NCI-H446 (cell line): ENCODE measurements at regions not wholly inside any gene's neighbourhood (a gene's known extent, or its start where the extent isn't known, plus 50 kb on each side); places are given as distances from the start of the nearest gene placed in this dataset.
A peak's percentile ranks its signal among the peaks of the same experiment; 100 is the strongest.
"Not testable (repeated sequence)": the region's sequence is repeated elsewhere in the genome, so short reads cannot be mapped to it uniquely, and the experiment has no call there.

ENCODE experiments used
- DNase-seq, 2 experiments: peaks; one replicate each; lab custom pipeline; 2025; lab: John Stamatoyannopoulos, UW

GRCh38 chr7:121563177-121563576 is 167.1 kb upstream of the FAM3C start:
- peak in 1 of 2 experiments; percentile 25 for DNase-seq

- DNase-seq = no peak
Observed at GRCh38 chr7:121562259-121562658, 166.2 kb upstream of the FAM3C start.

- peak; percentile 2 to 59 for DNase-seq
Observed at GRCh38 chr7:121561717-121562116, 165.6 kb upstream of the FAM3C start.

- no peak for DNase-seq
Observed at GRCh38 chr7:121560267-121560990, 164.3 kb upstream of the FAM3C start.

GRCh38 chr7:121558288-121558687 is 162.2 kb upstream of the FAM3C start:
- no peak for DNase-seq

GRCh38 chr7:121557034-121557892 is 161.2 kb upstream of the FAM3C start:
- DNase-seq = no peak

- no peak for DNase-seq
Observed at GRCh38 chr7:121555558-121555957, 159.4 kb upstream of the FAM3C start.

GRCh38 chr7:121547544-121548092 is 151.5 kb upstream of the FAM3C start:
- DNase-seq = peak; percentile 51 to 66

GRCh38 chr7:121546632-121547543 is 150.8 kb upstream of the FAM3C start:
- DNase-seq = no peak

- no peak for DNase-seq
Observed at GRCh38 chr7:121545418-121545817, 149.3 kb upstream of the FAM3C start.

- DNase-seq = no peak
Observed at GRCh38 chr7:121544726-121545125, 148.6 kb upstream of the FAM3C start.

GRCh38 chr7:121544238-121544637 is 148.1 kb upstream of the FAM3C start:
- no peak for DNase-seq

- no peak for DNase-seq
Observed at GRCh38 chr7:121541457-121541856, 145.3 kb upstream of the FAM3C start.

GRCh38 chr7:121540138-121540537 is 144.0 kb upstream of the FAM3C start:
- DNase-seq = no peak

GRCh38 chr7:121537031-121537430 is 140.9 kb upstream of the FAM3C start:
- DNase-seq = no peak

GRCh38 chr7:121531175-121532070 is 135.3 kb upstream of the FAM3C start:
- DNase-seq = no peak

GRCh38 chr7:121530227-121531174 is 134.4 kb upstream of the FAM3C start:
- DNase-seq = peak in 1 of 2 experiments; percentile 62

GRCh38 chr7:121529003-121529402 is 132.9 kb upstream of the FAM3C start:
- DNase-seq = no peak

GRCh38 chr7:121526210-121526609 is 130.1 kb upstream of the FAM3C start:
- DNase-seq = not testable (repeated sequence)
